Natural killer cell (primary cell): ENCODE measurements at regions not wholly inside any gene's neighbourhood (a gene's known extent, or its start where the extent isn't known, plus 50 kb on each side); places are given as distances from the start of the nearest gene placed in this dataset.

ENCODE experiments used
- ATAC-seq, 3 donors: fragments of 150-1000 bp in 2 of 3; fragments of 200-7000 bp in 1 of 3; cut with Tn5 transposase; 1 replicate in 1 of 3; 2 replicates in 2 of 3; pipeline ENCODE4 v1.10.0; 2021; ENCODE audit warnings: mild to moderate bottlenecking in 2 of 3, moderate library complexity in 2 of 3
- DNase-seq, 2 donors: peaks; one replicate each; pipeline versions ENCODE4 v3.0.0 to v3.0.0-alpha.2; 2013 to 2021; ENCODE audit warnings: mixed read lengths in 1 of 2
- H3K27ac ChIP-seq: one replicate; pipeline ENCODE4 v1.5.1; 2013; ENCODE audit warnings: mild to moderate bottlenecking, low read length
- H3K27me3 ChIP-seq: one replicate; pipeline ENCODE4 v1.6.1; 2013; ENCODE audit warnings: low read length; ENCODE audit not compliant: control insufficient read depth, insufficient read depth
- H3K36me3 ChIP-seq: one replicate; pipeline ENCODE4 v1.6.1; 2013; ENCODE audit warnings: low read length; ENCODE audit not compliant: control insufficient read depth, insufficient read depth
- H3K4me1 ChIP-seq: one replicate; pipeline ENCODE4 v1.6.1; 2013; ENCODE audit warnings: low read length; ENCODE audit not compliant: control insufficient read depth, insufficient read depth
- H3K4me3 ChIP-seq: one replicate; pipeline ENCODE4 v1.5.1; 2013; ENCODE audit warnings: low read length
- H3K9me3 ChIP-seq: one replicate; pipeline ENCODE4 v1.6.1; 2013; ENCODE audit warnings: low read length; ENCODE audit not compliant: control insufficient read depth, insufficient read depth
- H3K27ac Mint-ChIP-seq, 2 donors: one replicate each; pipeline ENCODE4 v1.8.0; 2022; ENCODE audit warnings: mild to moderate bottlenecking in 2 of 2, mixed read lengths in 2 of 2, moderate library complexity in 1 of 2
- H3K27me3 Mint-ChIP-seq, 2 donors: one replicate each; pipeline ENCODE4 v1.8.0; 2022; ENCODE audit warnings: low read depth in 2 of 2, mixed read lengths in 2 of 2
- H3K36me3 Mint-ChIP-seq: one replicate; pipeline ENCODE4 v1.8.0; 2022; ENCODE audit warnings: mixed read lengths
- H3K4me1 Mint-ChIP-seq, 2 donors: one replicate each; pipeline ENCODE4 v1.8.0; 2022; ENCODE audit warnings: mixed read lengths in 2 of 2
- H3K4me3 Mint-ChIP-seq: one replicate; pipeline ENCODE4 v1.8.0; 2022; ENCODE audit warnings: mild to moderate bottlenecking, moderate library complexity, mixed read lengths
- H3K9me3 Mint-ChIP-seq, 2 donors: one replicate each; pipeline ENCODE4 v1.8.0; 2022; ENCODE audit warnings: mixed read lengths in 2 of 2
- CTCF ChIP-seq: fragments of 200-600 bp; IDR thresholded peaks from one replicate; pipeline ENCODE4 v1.8.0; 2022; ENCODE audit warnings: antibody characterized with exemption
- WGBS: methylation state at CpG from one replicate; pipeline ENCODE4 v1.1.7; 2013; ENCODE audit warnings: missing lambda C conversion rate; ENCODE audit not compliant: insufficient coverage; 5-methylcytosine and 5-hydroxymethylcytosine counted together
- intact Hi-C: fragments of 100-400 bp; cut with micrococcal nuclease; formaldehyde crosslinking; loops from one replicate; pipeline ENCODE4 v1.14.2; 2022

DNA sequence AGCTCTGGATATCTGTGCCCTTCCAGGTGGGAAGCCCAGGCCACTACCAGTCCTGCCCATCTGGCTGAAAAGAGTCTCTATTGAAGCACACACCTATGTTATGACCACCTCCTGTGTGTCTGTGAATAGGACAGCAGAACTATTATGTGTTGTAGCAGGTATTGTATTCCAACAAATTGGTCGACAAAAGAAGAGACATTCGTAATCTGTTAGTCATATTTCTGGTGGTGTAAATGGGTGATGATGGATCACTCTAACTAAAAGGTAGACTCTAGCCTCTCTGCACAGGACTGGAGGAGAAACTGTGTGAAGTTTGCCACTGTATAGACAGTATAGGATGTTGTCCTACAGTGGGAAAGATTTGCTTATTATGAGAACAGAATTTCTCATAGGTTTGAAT lies 416.1 kb downstream of the TMEM38B start:
- H3K36me3 ChIP-seq, result no peaks in the 10 kb centered on the region
- Mint-ChIP-seq H3K27me3 (no peaks in the 10 kb centered on the region), H3K4me3 (no peak overlapping the region), H3K27ac (no peak overlapping the region), H3K36me3 (no peaks in the 10 kb centered on the region), H3K4me1 (peaks cover 4% of the 10 kb centered on the region in 2 donors), H3K9me3 (no peaks in the 10 kb centered on the region)
- WGBS, result 98% methylated on average over 2 of the region's 2 CpGs
- no peak for ATAC-seq
- no peaks in the 10 kb centered on the region for H3K27me3 ChIP-seq
- no peak overlapping the region for H3K27ac ChIP-seq
- no peak for DNase-seq
- no peaks in the 10 kb centered on the region for H3K4me1 ChIP-seq
- H3K4me3 ChIP-seq, result no peak overlapping the region
- H3K9me3 ChIP-seq, result no peaks in the 10 kb centered on the region
- intact Hi-C loops, result no loop called here
- TF ChIP-seq CTCF, result no peak

DNA sequence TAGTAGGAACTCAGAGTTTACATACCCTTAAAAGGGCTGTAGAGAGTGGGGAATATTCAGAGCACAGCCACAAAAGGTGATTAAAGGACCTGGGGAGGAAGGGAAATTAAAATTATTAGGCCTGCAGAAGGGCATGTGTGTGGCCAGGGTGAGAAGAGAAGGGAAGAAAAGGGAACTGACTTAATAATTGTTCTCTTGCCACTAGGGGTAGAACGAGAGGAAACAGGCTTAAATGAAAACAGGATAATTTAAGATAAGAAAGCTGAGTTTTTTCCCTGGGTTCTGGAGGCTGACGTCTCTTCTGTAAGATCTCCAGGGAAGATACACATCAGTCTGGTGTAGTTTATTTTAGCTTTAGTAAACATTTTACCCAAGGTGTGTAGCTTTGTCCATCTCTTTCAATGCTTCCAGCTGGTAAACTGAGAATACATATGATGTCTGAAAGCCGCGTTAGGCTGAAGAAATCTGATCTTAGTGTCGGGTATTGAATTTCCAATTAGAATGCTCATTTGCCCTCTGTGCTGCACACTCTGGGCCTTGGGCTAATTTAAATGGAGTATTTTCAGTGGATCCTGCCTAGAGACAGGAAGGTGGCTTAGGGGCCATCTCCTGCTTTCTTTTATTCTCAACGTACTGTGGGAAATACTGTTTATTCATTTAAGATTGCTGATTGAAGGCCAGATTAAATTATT lies 416.8 kb downstream of the TMEM38B start:
- DNase-seq, result no peak
- Mint-ChIP-seq H3K36me3 (no peaks in the 10 kb centered on the region), H3K9me3 (no peaks in the 10 kb centered on the region), H3K27me3 (no peaks in the 10 kb centered on the region), H3K4me3 (no peak overlapping the region), H3K27ac (no peak overlapping the region), H3K4me1 (peaks cover 4% of the 10 kb centered on the region in 2 donors)
- TF ChIP-seq CTCF, result no peak
- H3K36me3 ChIP-seq, result no peaks in the 10 kb centered on the region
- no peak for ATAC-seq
- intact Hi-C loops, result no loop called here
- 67% methylated on average over 6 of the region's 6 CpGs for WGBS
- no peak overlapping the region for H3K27ac ChIP-seq
- H3K4me3 ChIP-seq, result no peak overlapping the region
- no peaks in the 10 kb centered on the region for H3K9me3 ChIP-seq
- H3K27me3 ChIP-seq, result no peaks in the 10 kb centered on the region
- no peaks in the 10 kb centered on the region for H3K4me1 ChIP-seq

GRCh38 chr9:106112935-106113334 lies 418.6 kb downstream of the TMEM38B start:
- no peaks in the 10 kb centered on the region for H3K36me3 ChIP-seq
- DNase-seq, result no peak
- Mint-ChIP-seq H3K4me1 (peaks cover 4% of the 10 kb centered on the region in 2 donors), H3K4me3 (no peak overlapping the region), H3K36me3 (no peaks in the 10 kb centered on the region), H3K9me3 (no peaks in the 10 kb centered on the region), H3K27me3 (no peaks in the 10 kb centered on the region), H3K27ac (no peak overlapping the region)
- H3K9me3 ChIP-seq, result no peaks in the 10 kb centered on the region
- no peak overlapping the region for H3K27ac ChIP-seq
- intact Hi-C loops, result no loop called here
- H3K4me1 ChIP-seq, result no peaks in the 10 kb centered on the region
- no peak overlapping the region for H3K4me3 ChIP-seq
- no peak for ATAC-seq
- no peak for TF ChIP-seq CTCF
- 88% methylated on average over 5 of the region's 5 CpGs for WGBS
- H3K27me3 ChIP-seq, result no peaks in the 10 kb centered on the region

DNA sequence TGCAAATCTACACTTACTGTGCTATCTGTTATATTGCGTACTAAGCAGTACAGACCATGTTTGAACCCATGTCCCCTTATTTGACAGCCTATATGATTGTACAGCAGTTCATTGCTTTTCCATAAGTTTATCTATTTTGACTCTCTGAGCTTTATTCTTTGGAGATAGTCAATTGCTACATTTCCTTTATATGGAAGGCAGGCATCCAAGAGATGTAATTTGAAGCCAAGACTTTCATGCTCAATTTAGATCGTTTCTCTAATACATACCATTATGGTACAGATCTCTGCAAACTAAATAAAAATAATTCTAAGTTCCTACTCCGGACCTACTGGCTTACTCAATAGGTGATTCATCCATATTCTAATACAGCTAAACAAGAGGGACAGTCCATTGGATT lies 424.8 kb downstream of the TMEM38B start:
- DNase-seq (no peak), ATAC-seq (no peak)
- H3K27ac Mint-ChIP-seq, result no peak overlapping the region
- Histone ChIP-seq H3K36me3 (no peaks in the 10 kb centered on the region), H3K27ac (no peak overlapping the region), H3K9me3 (no peaks in the 10 kb centered on the region), H3K4me1 (no peaks in the 10 kb centered on the region), H3K27me3 (no peaks in the 10 kb centered on the region), H3K4me3 (no peak overlapping the region)
- no peak for TF ChIP-seq CTCF
- WGBS, result 84% methylated on average over 3 of the region's 3 CpGs
- no peaks in the 10 kb centered on the region for H3K4me1 Mint-ChIP-seq
- no peaks in the 10 kb centered on the region for H3K27me3 Mint-ChIP-seq
- H3K36me3 Mint-ChIP-seq, result no peaks in the 10 kb centered on the region
- no peak overlapping the region for H3K4me3 Mint-ChIP-seq
- intact Hi-C loops, result no loop called here
- no peaks in the 10 kb centered on the region for H3K9me3 Mint-ChIP-seq
